Hepatocyte (in vitro differentiated cells): ENCODE measurements at regions not wholly inside any gene's neighbourhood (a gene's known extent, or its start where the extent isn't known, plus 50 kb on each side); places are given as distances from the start of the nearest gene placed in this dataset.

Source experiments
- DNase-seq: peaks from one replicate; pipeline ENCODE4 v3.0.0-alpha.2; 2016; ENCODE audit warnings: low spot score
- H2AFZ ChIP-seq: fragments of 200-600 bp; sonication (generic); 2 replicates; pipeline ENCODE4 v1.6.0; 2016; ENCODE audit warnings: antibody characterized with exemption, mild to moderate bottlenecking
- H3K27ac ChIP-seq: fragments of 200-600 bp; sonication (generic); 2 replicates; pipeline ENCODE4 v1.5.1; 2016; ENCODE audit warnings: mild to moderate bottlenecking
- H3K27me3 ChIP-seq: fragments of 200-600 bp; sonication (generic); 2 replicates; pipeline ENCODE4 v1.6.1; 2016
- H3K36me3 ChIP-seq: fragments of 200-600 bp; sonication (generic); replicated peaks from 2 replicates; pipeline ENCODE4 v1.5.1; 2016; ENCODE audit warnings: low read depth; ENCODE audit not compliant: insufficient read depth
- H3K4me1 ChIP-seq: fragments of 200-600 bp; sonication (generic); 2 replicates; pipeline ENCODE4 v1.5.1; 2016; ENCODE audit warnings: mild to moderate bottlenecking, moderate library complexity; ENCODE audit not compliant: insufficient read depth
- H3K4me2 ChIP-seq: fragments of 200-600 bp; sonication (generic); 2 replicates; pipeline ENCODE4 v1.6.0; 2016
- H3K4me3 ChIP-seq: fragments of 200-600 bp; sonication (generic); 2 replicates; pipeline ENCODE4 v1.5.1; 2016; ENCODE audit warnings: mild to moderate bottlenecking
- H3K79me2 ChIP-seq: fragments of 200-600 bp; sonication (generic); 2 replicates; pipeline ENCODE4 v1.6.0; 2017; ENCODE audit warnings: mild to moderate bottlenecking
- H3K9me2 ChIP-seq: fragments of 200-600 bp; sonication (generic); replicated peaks from 2 replicates; pipeline ENCODE4 v1.6.0; 2017; ENCODE audit warnings: mild to moderate bottlenecking; ENCODE audit not compliant: insufficient read depth
- H3K9me3 ChIP-seq: fragments of 200-600 bp; sonication (generic); 2 replicates; pipeline ENCODE4 v1.5.1; 2016; ENCODE audit warnings: low read depth, mild to moderate bottlenecking
- H4K20me1 ChIP-seq: fragments of 200-600 bp; sonication (generic); 2 replicates; pipeline ENCODE4 v1.6.0; 2016; ENCODE audit warnings: mild to moderate bottlenecking; ENCODE audit not compliant: insufficient read depth, poor library complexity, severe bottlenecking
- EZH2 ChIP-seq: fragments of 200-600 bp; sonication (generic); IDR thresholded peaks from 2 replicates; pipeline ENCODE4 v1.6.1; 2016; ENCODE audit warnings: antibody characterized with exemption, mild to moderate bottlenecking, borderline replicate concordance
- EZH2phosphoT487 ChIP-seq: fragments of 200-600 bp; sonication (generic); IDR thresholded peaks from one replicate; pipeline ENCODE4 v1.6.1; 2018; ENCODE audit warnings: antibody characterized with exemption, mild to moderate bottlenecking, low read depth, moderate library complexity; ENCODE audit not compliant: unreplicated experiment, severe bottlenecking
- WGBS: methylation state at CpG from one replicate; pipeline ENCODE4 v1.1.6; 2016; ENCODE audit warnings: low lambda C conversion rate; ENCODE audit errors: missing lambda C conversion rate; 5-methylcytosine and 5-hydroxymethylcytosine counted together
- TF ChIP-seq, protein P1 (sequence below): fragments of 200-600 bp; sonication (generic); IDR thresholded peaks from 2 replicates; pipeline ENCODE4 v1.5.1; 2016; ENCODE audit warnings: antibody characterized with exemption, mild to moderate bottlenecking; ENCODE audit not compliant: poor library complexity

GRCh38 chrX:13491061-13491460 is 78.3 kb upstream of the EGFL6 start:
- no peak overlapping the region for H2AFZ ChIP-seq
- no peak overlapping the region for H3K27ac ChIP-seq
- TF ChIP-seq EZH2 (no peak), EZH2phosphoT487 (no peak)
- TF ChIP-seq, protein P1, sequence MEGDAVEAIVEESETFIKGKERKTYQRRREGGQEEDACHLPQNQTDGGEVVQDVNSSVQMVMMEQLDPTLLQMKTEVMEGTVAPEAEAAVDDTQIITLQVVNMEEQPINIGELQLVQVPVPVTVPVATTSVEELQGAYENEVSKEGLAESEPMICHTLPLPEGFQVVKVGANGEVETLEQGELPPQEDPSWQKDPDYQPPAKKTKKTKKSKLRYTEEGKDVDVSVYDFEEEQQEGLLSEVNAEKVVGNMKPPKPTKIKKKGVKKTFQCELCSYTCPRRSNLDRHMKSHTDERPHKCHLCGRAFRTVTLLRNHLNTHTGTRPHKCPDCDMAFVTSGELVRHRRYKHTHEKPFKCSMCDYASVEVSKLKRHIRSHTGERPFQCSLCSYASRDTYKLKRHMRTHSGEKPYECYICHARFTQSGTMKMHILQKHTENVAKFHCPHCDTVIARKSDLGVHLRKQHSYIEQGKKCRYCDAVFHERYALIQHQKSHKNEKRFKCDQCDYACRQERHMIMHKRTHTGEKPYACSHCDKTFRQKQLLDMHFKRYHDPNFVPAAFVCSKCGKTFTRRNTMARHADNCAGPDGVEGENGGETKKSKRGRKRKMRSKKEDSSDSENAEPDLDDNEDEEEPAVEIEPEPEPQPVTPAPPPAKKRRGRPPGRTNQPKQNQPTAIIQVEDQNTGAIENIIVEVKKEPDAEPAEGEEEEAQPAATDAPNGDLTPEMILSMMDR, result no peak

DNA sequence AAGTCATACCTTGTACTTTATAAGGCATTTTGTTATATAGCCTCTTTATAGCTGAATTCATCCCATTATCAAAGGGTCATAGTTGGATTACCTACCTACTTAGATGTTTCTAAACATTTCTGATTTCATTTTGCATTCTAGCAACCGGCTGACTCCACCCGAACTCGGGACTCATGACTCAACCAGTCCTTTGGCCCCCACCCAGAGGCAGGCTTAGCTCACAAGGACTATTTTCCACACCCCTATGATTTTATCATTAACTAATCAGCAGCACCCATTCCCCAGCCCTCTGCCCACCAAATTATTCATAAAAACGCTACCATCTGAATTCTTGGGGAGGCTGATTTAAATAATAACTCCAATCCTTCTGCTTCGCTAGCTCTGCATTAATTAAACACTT is 79.9 kb upstream of the EGFL6 start:
- no peak for DNase-seq
- H3K27ac ChIP-seq, result no peak overlapping the region
- H3K27me3 ChIP-seq, result no peaks in the 10 kb centered on the region
- H3K9me2 ChIP-seq, result no peaks in the 10 kb centered on the region
- H2AFZ ChIP-seq, result no peak overlapping the region
- no peaks in the 10 kb centered on the region for H3K79me2 ChIP-seq
- no peak for TF ChIP-seq EZH2
- TF ChIP-seq, protein P1, result no peak
- no peak for TF ChIP-seq EZH2phosphoT487
- peaks cover 5% of the 10 kb centered on the region for H3K4me1 ChIP-seq
- no peak overlapping the region for H3K4me3 ChIP-seq
- no peaks in the 10 kb centered on the region for H4K20me1 ChIP-seq
- no peaks in the 10 kb centered on the region for H3K36me3 ChIP-seq
- WGBS, result 90% methylated on average over 5 of the region's 5 CpGs
- H3K4me2 ChIP-seq, result no peak overlapping the region
- H3K9me3 ChIP-seq, result no peaks in the 10 kb centered on the region

More at GRCh38 chrX:13491061-13491460, 78.3 kb upstream of the EGFL6 start:
- no peak overlapping the region for H3K4me3 ChIP-seq
- no peak overlapping the region for H3K4me2 ChIP-seq
- H3K4me1 ChIP-seq, result peaks cover 5% of the 10 kb centered on the region
- no peaks in the 10 kb centered on the region for H3K27me3 ChIP-seq
- no peaks in the 10 kb centered on the region for H3K79me2 ChIP-seq
- H4K20me1 ChIP-seq, result no peaks in the 10 kb centered on the region
- H3K9me3 ChIP-seq, result no peaks in the 10 kb centered on the region
- H3K36me3 ChIP-seq, result no peaks in the 10 kb centered on the region
- 90% methylated on average over 3 of the region's 3 CpGs for WGBS
- H3K9me2 ChIP-seq, result no peaks in the 10 kb centered on the region
- DNase-seq, result no peak

- H2AFZ ChIP-seq, result no peak overlapping the region
- peak; percentile 85 for DNase-seq
- H3K27ac ChIP-seq, result peak overlapping the region; percentile 85
- H4K20me1 ChIP-seq, result no peaks in the 10 kb centered on the region
- H3K27me3 ChIP-seq, result no peaks in the 10 kb centered on the region
- peak overlapping the region; percentile 7 for H3K4me2 ChIP-seq
- H3K4me1 ChIP-seq, result peaks cover 5% of the 10 kb centered on the region
- WGBS, result 9% methylated on average over 7 of the region's 7 CpGs
- no peaks in the 10 kb centered on the region for H3K79me2 ChIP-seq
- no peaks in the 10 kb centered on the region for H3K9me2 ChIP-seq
- no peaks in the 10 kb centered on the region for H3K36me3 ChIP-seq
- no peak for TF ChIP-seq EZH2phosphoT487
- TF ChIP-seq, protein P1, result peak; percentile 80
- H3K9me3 ChIP-seq, result no peaks in the 10 kb centered on the region
- H3K4me3 ChIP-seq, result no peak overlapping the region
Measured at GRCh38 chrX:13487731-13488505, 81.5 kb upstream of the EGFL6 start.
